LNCAP (cell line): ENCODE measurements at regions not wholly inside any gene's neighbourhood (a gene's known extent, or its start where the extent isn't known, plus 50 kb on each side); places are given as distances from the start of the nearest gene placed in this dataset.

Experiments used
- TF ChIP-seq, protein P1 (sequence below): fragments of 450-650 bp; IDR thresholded peaks from 2 replicates; pipeline ENCODE4 v1.5.1; 2017; ENCODE audit warnings: mild to moderate bottlenecking

DNA sequence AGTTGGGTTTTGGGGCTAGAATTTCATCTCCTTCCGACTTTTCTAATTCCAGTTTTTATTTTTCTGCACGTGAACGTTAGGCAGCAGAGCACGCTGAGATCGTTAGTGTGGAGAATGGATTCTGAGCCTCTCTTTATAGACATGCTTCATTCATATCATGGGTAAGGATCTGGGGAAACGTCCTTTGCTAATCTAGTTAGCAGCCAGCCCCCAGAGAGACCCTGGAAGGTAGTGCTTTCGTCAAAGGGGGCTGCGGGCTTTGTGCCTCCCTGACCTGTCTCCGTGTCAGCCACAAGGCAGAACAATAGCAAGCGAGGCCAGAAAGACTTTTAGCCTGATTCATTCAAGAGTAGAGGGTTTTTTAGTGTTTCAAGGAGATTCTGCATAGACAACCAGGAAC is 196.3 kb upstream of the KLF6 start:
- TF ChIP-seq, protein P1, sequence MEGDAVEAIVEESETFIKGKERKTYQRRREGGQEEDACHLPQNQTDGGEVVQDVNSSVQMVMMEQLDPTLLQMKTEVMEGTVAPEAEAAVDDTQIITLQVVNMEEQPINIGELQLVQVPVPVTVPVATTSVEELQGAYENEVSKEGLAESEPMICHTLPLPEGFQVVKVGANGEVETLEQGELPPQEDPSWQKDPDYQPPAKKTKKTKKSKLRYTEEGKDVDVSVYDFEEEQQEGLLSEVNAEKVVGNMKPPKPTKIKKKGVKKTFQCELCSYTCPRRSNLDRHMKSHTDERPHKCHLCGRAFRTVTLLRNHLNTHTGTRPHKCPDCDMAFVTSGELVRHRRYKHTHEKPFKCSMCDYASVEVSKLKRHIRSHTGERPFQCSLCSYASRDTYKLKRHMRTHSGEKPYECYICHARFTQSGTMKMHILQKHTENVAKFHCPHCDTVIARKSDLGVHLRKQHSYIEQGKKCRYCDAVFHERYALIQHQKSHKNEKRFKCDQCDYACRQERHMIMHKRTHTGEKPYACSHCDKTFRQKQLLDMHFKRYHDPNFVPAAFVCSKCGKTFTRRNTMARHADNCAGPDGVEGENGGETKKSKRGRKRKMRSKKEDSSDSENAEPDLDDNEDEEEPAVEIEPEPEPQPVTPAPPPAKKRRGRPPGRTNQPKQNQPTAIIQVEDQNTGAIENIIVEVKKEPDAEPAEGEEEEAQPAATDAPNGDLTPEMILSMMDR, result no peak

- TF ChIP-seq, protein P1, result no peak
These were observed 195.7 kb upstream of the KLF6 start for GRCh38 chr10:3980660-3981059.

DNA sequence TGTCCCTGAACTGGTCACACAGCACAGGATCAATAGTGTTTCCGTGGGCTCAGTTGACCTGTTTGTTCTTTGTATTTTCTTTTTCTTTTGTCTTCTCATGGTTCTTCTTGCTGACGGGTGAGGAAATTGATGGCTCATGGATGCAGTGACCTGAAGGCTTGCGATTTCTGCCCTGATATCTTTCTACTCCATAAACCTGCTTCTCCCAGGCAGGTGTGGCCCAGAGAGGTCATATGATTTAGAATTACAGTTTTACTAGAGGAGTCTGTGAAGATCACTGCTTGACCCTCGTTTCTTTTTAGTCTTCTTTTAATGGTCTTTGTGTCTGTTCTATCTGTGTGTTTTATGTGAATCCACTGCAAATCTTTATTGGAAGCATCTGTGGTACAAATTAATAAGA is 195.1 kb upstream of the KLF6 start:
- TF ChIP-seq, protein P1, result no peak

- TF ChIP-seq, protein P1, result no peak
These were observed 193.8 kb upstream of the KLF6 start for GRCh38 chr10:3978761-3979160.

- TF ChIP-seq, protein P1, result no peak
These were observed 193.2 kb upstream of the KLF6 start for GRCh38 chr10:3978174-3978573.

GRCh38 chr10:3977761-3978160 is 192.8 kb upstream of the KLF6 start:
- TF ChIP-seq, protein P1, result no peak

DNA sequence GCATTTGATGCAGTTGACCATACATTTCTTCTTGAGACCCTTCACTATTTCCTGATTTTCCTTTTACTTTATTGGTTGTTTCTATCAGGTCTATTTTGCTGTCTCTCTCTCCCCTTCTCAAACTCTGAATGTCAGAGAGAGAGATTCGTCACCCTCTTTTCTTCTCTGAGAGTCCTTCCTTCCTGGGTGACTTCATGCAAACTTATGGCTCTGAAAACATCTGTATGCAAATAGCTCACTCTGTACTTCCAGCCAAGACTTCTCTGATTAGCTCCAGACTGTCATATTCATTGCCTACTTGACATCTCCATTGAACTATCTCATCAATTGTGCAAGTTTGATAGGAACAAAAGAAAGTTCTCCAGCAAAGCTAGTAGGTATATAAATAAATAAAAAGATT is 191.7 kb upstream of the KLF6 start:
- TF ChIP-seq, protein P1, result no peak

DNA sequence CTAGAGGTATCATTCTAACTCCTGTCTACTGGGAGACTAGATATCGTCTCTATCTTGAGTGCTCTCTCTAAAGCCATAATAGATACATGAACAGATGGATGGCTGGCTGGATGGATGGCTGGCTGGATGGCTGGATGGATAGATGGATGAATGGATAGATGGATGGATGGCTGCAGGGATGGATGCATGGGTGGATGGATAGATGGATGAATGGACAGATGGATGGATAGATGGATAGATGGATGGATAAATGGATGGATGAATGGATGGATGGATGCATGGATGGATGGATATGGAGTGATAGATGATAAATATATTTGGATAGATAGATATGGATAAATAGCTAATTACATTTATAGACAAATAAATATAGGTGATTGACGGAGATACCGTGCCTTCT is 191.2 kb upstream of the KLF6 start:
- TF ChIP-seq, protein P1, result no peak
